IMR-90 (cell line): ENCODE measurements at regions not wholly inside any gene's neighbourhood (a gene's known extent, or its start where the extent isn't known, plus 50 kb on each side); places are given as distances from the start of the nearest gene placed in this dataset.

ENCODE experiments used
- ATAC-seq: fragments of 200-7000 bp; cut with Tn5 transposase; 2 replicates; pipeline ENCODE4 v1.9.1; 2020; ENCODE audit warnings: low read depth, mild to moderate bottlenecking, moderate library complexity
- BruUV-seq: library from RNA; stranded (reverse); fragments of 400-500 nt; replicated peaks from 2 replicates; lab custom pipeline; 2021; lab: Mats Ljungman, UMichigan
- CTCF ChIA-PET: fragments of 300-600 bp; formaldehyde crosslinking; extraction: SDS; loops from one replicate; lab custom pipeline; 2021; ENCODE audit warnings: antibody characterized with exemption; lab: Yijun Ruan, JAX
- POLR2A ChIA-PET: fragments of 300-600 bp; sonication (Branson Sonifier 250); formaldehyde crosslinking; loops from one replicate; lab custom pipeline; 2022; ENCODE audit warnings: antibody characterized with exemption; ENCODE audit not compliant: unreplicated experiment; lab: Charles Lee
- DNase-seq: peaks from one replicate; pipeline ENCODE4 v3.0.0; 2013
- H2AFZ ChIP-seq: replicated peaks from 2 replicates; pipeline ENCODE3; 2013; ENCODE audit warnings: low read length, mild to moderate bottlenecking; ENCODE audit not compliant: poor library complexity
- H2AK5ac ChIP-seq: 2 replicates; pipeline ENCODE4 v1.6.1; 2013; ENCODE audit warnings: low read depth, low read length, inconsistent platforms
- H2AK9ac ChIP-seq: replicated peaks from 2 replicates; pipeline ENCODE3; 2013; ENCODE audit warnings: mild to moderate bottlenecking, low read depth, low read length, moderate library complexity; ENCODE audit not compliant: poor library complexity
- H2BK120ac ChIP-seq: 2 replicates; pipeline ENCODE4 v1.6.1; 2013; ENCODE audit warnings: low read depth, low read length, inconsistent platforms
- H2BK15ac ChIP-seq: 3 replicates; pipeline ENCODE4 v1.6.1; 2013; ENCODE audit warnings: low read depth, low read length, inconsistent platforms
- H2BK20ac ChIP-seq: 2 replicates; pipeline ENCODE4 v1.6.1; 2013; ENCODE audit warnings: low read depth, mild to moderate bottlenecking, inconsistent platforms, low read length, moderate library complexity
- H2BK5ac ChIP-seq: 2 replicates; pipeline ENCODE4 v1.6.1; 2013; ENCODE audit warnings: mild to moderate bottlenecking, low read depth, low read length, inconsistent platforms; ENCODE audit not compliant: poor library complexity, severe bottlenecking
- H3K14ac ChIP-seq: replicated peaks from 2 replicates; pipeline ENCODE4 v1.6.1; 2013; ENCODE audit warnings: low read depth, low read length, inconsistent platforms
- H3K18ac ChIP-seq: 2 replicates; pipeline ENCODE4 v1.6.1; 2013; ENCODE audit warnings: low read depth, low read length, control low read depth
- H3K23ac ChIP-seq: 2 replicates; pipeline ENCODE4 v1.6.1; 2013; ENCODE audit warnings: low read depth, low read length, inconsistent platforms
- H3K27ac ChIP-seq: 2 replicates; pipeline ENCODE4 v1.5.1; 2013; ENCODE audit warnings: mild to moderate bottlenecking, control low read depth, low read length; ENCODE audit not compliant: insufficient read depth
- H3K27me3 ChIP-seq: 2 replicates; pipeline ENCODE4 v1.6.1; 2013; ENCODE audit warnings: low read length; ENCODE audit not compliant: control insufficient read depth, insufficient read depth
- H3K36me3 ChIP-seq: 2 replicates; pipeline ENCODE4 v1.6.1; 2013; ENCODE audit warnings: low read length, mixed read lengths; ENCODE audit not compliant: control insufficient read depth, insufficient read depth
- H3K4ac ChIP-seq: 2 replicates; pipeline ENCODE4 v1.6.1; 2013; ENCODE audit warnings: low read depth, low read length, inconsistent platforms
- H3K4me1 ChIP-seq: 2 replicates; pipeline ENCODE4 v1.6.1; 2013; ENCODE audit warnings: low read length, mixed read lengths; ENCODE audit not compliant: control insufficient read depth, insufficient read depth
- H3K4me2 ChIP-seq: 2 replicates; pipeline ENCODE4 v1.6.1; 2013; ENCODE audit warnings: low read depth, mild to moderate bottlenecking, control low read depth, low read length, moderate library complexity
- H3K4me3 ChIP-seq: 2 replicates; pipeline ENCODE4 v1.5.1; 2013; ENCODE audit warnings: low read depth, mild to moderate bottlenecking, control low read depth, low read length, moderate library complexity; ENCODE audit not compliant: insufficient read depth
- H3K56ac ChIP-seq: 2 replicates; pipeline ENCODE4 v1.6.1; 2013; ENCODE audit warnings: low read length, inconsistent platforms; ENCODE audit not compliant: insufficient read depth; ENCODE audit errors: extremely low read depth
- H3K79me1 ChIP-seq, 2 experiments: 2 replicates each; pipeline ENCODE4 v1.6.1; 2013; ENCODE audit warnings: low read length in 2 of 2, inconsistent platforms in 1 of 2, low read depth in 1 of 2
- H3K9ac ChIP-seq: 2 replicates; pipeline ENCODE4 v1.6.1; 2013; ENCODE audit warnings: low read depth, low read length, control low read depth
- H3K9me1 ChIP-seq: 2 replicates; pipeline ENCODE4 v1.6.1; 2013; ENCODE audit warnings: low read length, inconsistent platforms; ENCODE audit not compliant: insufficient read depth
- H3K9me3 ChIP-seq: 2 replicates; pipeline ENCODE4 v1.6.1; 2013; ENCODE audit warnings: low read length; ENCODE audit not compliant: control insufficient read depth, insufficient read depth
- H4K20me1 ChIP-seq: 2 replicates; pipeline ENCODE4 v1.6.1; 2013; ENCODE audit warnings: low read length, inconsistent platforms; ENCODE audit not compliant: insufficient read depth
- H4K5ac ChIP-seq: 2 replicates; pipeline ENCODE4 v1.6.1; 2013; ENCODE audit warnings: mild to moderate bottlenecking, low read depth, low read length, control low read depth
- H4K8ac ChIP-seq, 2 experiments: 2 replicates each; pipeline ENCODE4 v1.6.1; 2013; ENCODE audit warnings: low read depth in 2 of 2, low read length in 2 of 2, control low read depth in 1 of 2, inconsistent platforms in 1 of 2
- H4K91ac ChIP-seq: 2 replicates; pipeline ENCODE4 v1.6.1; 2013; ENCODE audit warnings: low read depth, low read length, inconsistent platforms; ENCODE audit not compliant: insufficient read depth
- BHLHE40 ChIP-seq: fragments of 150-350 bp; IDR thresholded peaks from 2 replicates; pipeline ENCODE4 v1.6.1; 2016; ENCODE audit warnings: mild to moderate bottlenecking, low read depth, low read length
- CEBPB ChIP-seq: IDR thresholded peaks from 2 replicates; pipeline ENCODE4 v1.6.1; 2012; ENCODE audit warnings: low read depth, low read length, improper control_type of control experiment
- CHD1 ChIP-seq: IDR thresholded peaks from 2 replicates; pipeline ENCODE4 v1.6.1; 2012; ENCODE audit warnings: low read depth, low read length, improper control_type of control experiment
- FOS ChIP-seq: fragments of 150-350 bp; IDR thresholded peaks from 2 replicates; pipeline ENCODE4 v1.6.1; 2016; ENCODE audit warnings: low read depth, low read length
- MAFK ChIP-seq: IDR thresholded peaks from 2 replicates; pipeline ENCODE4 v1.6.1; 2012; ENCODE audit warnings: low read depth, low read length, improper control_type of control experiment
- MAZ ChIP-seq: IDR thresholded peaks from 2 replicates; pipeline ENCODE4 v1.6.1; 2012; ENCODE audit warnings: low read depth, mild to moderate bottlenecking, low read length, improper control_type of control experiment, moderate library complexity, borderline replicate concordance
- MXI1 ChIP-seq: IDR thresholded peaks from 2 replicates; pipeline ENCODE4 v1.6.1; 2012; ENCODE audit warnings: low read depth, mild to moderate bottlenecking, low read length, moderate library complexity, borderline replicate concordance
- NFE2L2 ChIP-seq: fragments of 150-350 bp; IDR thresholded peaks from 2 replicates; pipeline ENCODE4 v1.6.1; 2016; ENCODE audit warnings: low read depth, mild to moderate bottlenecking, low read length
- POLR2A ChIP-seq: IDR thresholded peaks from 2 replicates; pipeline ENCODE4 v1.6.1; 2012; ENCODE audit warnings: mild to moderate bottlenecking, low read depth, low read length
- RAD21 ChIP-seq: IDR thresholded peaks from 2 replicates; pipeline ENCODE4 v1.6.1; 2012; ENCODE audit warnings: low read length, improper control_type of control experiment
- RCOR1 ChIP-seq: IDR thresholded peaks from 2 replicates; pipeline ENCODE4 v1.6.1; 2012; ENCODE audit warnings: mild to moderate bottlenecking, low read length, improper control_type of control experiment; ENCODE audit not compliant: insufficient replicate concordance
- RFX5 ChIP-seq: IDR thresholded peaks from 2 replicates; pipeline ENCODE4 v1.8.0; 2012; ENCODE audit warnings: low read depth, mild to moderate bottlenecking, low read length, moderate library complexity
- SMC3 ChIP-seq: fragments of 150-350 bp; IDR thresholded peaks from 2 replicates; pipeline ENCODE4 v1.6.1; 2016; ENCODE audit warnings: low read depth, mild to moderate bottlenecking, antibody characterized with exemption, low read length, moderate library complexity
- WGBS, 2 experiments: methylation state at CpG; one replicate each; pipeline versions ENCODE4 v1.1.5 to v1.1.7; 2013; ENCODE audit warnings: missing lambda C conversion rate in 2 of 2; ENCODE audit not compliant: insufficient read length in 1 of 2; ENCODE audit errors: extremely low coverage in 2 of 2; 5-methylcytosine and 5-hydroxymethylcytosine counted together
- dilution Hi-C: fragments of 300-500 bp; cut with HindIII; formaldehyde crosslinking; loops from one replicate; pipeline ENCODE4 v1.14.3; 2018; ENCODE audit warnings: low sequenced_read_pairs; ENCODE audit not compliant: unreplicated experiment
- in situ Hi-C: fragments of 300-500 bp; cut with MboI; formaldehyde crosslinking; loops from 3 replicates; pipeline ENCODE4 v1.14.3; 2019; ENCODE audit warnings: low sequenced_read_pairs, inconsistent platforms, mixed read lengths
- intact Hi-C: fragments of 100-400 bp; cut with micrococcal nuclease; formaldehyde crosslinking; loops from 2 replicates; pipeline ENCODE4 v1.10.0; 2022
- TF ChIP-seq, protein P1 (sequence below): conservative IDR thresholded peaks from 2 replicates; pipeline ENCODE4 v1.5.1; 2012; ENCODE audit warnings: mild to moderate bottlenecking, low read depth, low read length, improper control_type of control experiment
- TF ChIP-seq, protein P2 (sequence below): fragments of 150-350 bp; IDR thresholded peaks from 2 replicates; pipeline ENCODE4 v1.6.1; 2016; ENCODE audit warnings: low read depth, mild to moderate bottlenecking, low read length, moderate library complexity, borderline replicate concordance
- TF ChIP-seq, protein P3 (sequence below): fragments of 150-350 bp; IDR thresholded peaks from 2 replicates; pipeline ENCODE4 v1.6.1; 2017; ENCODE audit warnings: mild to moderate bottlenecking, antibody characterized with exemption, low read length, low read depth

DNA sequence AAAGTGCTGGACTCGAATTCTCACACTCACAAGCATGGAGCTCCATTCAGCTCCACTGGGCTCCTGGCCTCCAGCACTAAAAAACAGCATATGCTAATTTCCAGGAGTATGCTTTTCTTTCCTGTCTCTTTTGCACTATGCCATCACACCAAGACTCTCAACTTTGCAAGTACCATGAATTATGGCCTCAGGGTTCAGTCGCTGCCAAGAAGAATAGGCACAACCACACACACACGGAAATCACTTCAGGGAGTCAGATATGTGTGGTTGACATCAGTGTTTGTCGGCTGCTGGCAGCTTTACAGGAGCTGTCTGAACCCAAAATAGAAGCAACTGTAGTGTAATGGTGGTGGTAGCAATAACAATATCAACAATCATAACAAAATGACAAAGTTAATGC lies 305.0 kb upstream of the SLCO3A1 start:
- H3K4me3 ChIP-seq: no peak overlapping the region
- H3K36me3 ChIP-seq: no peaks in the 10 kb centered on the region
- H3K9ac ChIP-seq: no peak overlapping the region
- no peak overlapping the region for H2BK20ac ChIP-seq
- DNase-seq: peak; percentile 11
- ChIA-PET POLR2A (no interaction called here), CTCF (no interaction called here)
- no peak for TF ChIP-seq CHD1
- no peak for TF ChIP-seq RAD21
- TF ChIP-seq MAFK: no peak
- TF ChIP-seq POLR2A: no peak
- TF ChIP-seq, protein P1, sequence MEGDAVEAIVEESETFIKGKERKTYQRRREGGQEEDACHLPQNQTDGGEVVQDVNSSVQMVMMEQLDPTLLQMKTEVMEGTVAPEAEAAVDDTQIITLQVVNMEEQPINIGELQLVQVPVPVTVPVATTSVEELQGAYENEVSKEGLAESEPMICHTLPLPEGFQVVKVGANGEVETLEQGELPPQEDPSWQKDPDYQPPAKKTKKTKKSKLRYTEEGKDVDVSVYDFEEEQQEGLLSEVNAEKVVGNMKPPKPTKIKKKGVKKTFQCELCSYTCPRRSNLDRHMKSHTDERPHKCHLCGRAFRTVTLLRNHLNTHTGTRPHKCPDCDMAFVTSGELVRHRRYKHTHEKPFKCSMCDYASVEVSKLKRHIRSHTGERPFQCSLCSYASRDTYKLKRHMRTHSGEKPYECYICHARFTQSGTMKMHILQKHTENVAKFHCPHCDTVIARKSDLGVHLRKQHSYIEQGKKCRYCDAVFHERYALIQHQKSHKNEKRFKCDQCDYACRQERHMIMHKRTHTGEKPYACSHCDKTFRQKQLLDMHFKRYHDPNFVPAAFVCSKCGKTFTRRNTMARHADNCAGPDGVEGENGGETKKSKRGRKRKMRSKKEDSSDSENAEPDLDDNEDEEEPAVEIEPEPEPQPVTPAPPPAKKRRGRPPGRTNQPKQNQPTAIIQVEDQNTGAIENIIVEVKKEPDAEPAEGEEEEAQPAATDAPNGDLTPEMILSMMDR: no peak
- TF ChIP-seq, protein P2, sequence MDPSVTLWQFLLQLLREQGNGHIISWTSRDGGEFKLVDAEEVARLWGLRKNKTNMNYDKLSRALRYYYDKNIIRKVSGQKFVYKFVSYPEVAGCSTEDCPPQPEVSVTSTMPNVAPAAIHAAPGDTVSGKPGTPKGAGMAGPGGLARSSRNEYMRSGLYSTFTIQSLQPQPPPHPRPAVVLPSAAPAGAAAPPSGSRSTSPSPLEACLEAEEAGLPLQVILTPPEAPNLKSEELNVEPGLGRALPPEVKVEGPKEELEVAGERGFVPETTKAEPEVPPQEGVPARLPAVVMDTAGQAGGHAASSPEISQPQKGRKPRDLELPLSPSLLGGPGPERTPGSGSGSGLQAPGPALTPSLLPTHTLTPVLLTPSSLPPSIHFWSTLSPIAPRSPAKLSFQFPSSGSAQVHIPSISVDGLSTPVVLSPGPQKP: no peak
- no peak for TF ChIP-seq BHLHE40
- TF ChIP-seq SMC3: no peak
- TF ChIP-seq NFE2L2: no peak
- TF ChIP-seq, protein P3, sequence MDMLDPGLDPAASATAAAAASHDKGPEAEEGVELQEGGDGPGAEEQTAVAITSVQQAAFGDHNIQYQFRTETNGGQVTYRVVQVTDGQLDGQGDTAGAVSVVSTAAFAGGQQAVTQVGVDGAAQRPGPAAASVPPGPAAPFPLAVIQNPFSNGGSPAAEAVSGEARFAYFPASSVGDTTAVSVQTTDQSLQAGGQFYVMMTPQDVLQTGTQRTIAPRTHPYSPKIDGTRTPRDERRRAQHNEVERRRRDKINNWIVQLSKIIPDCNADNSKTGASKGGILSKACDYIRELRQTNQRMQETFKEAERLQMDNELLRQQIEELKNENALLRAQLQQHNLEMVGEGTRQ: no peak
- no peak for TF ChIP-seq FOS
- no peak for TF ChIP-seq RCOR1
- TF ChIP-seq MXI1: no peak
- TF ChIP-seq MAZ: no peak
- no peak for TF ChIP-seq RFX5
- no peak for TF ChIP-seq CEBPB
- intact Hi-C loops: no loop called here
- no peaks in the 10 kb centered on the region for H3K9me1 ChIP-seq
- H4K8ac ChIP-seq: no peak overlapping the region
- in situ Hi-C loops: no loop called here
- no peak overlapping the region for H4K91ac ChIP-seq
- H2AK5ac ChIP-seq: no peak overlapping the region
- H3K4me2 ChIP-seq: no peak overlapping the region
- no peaks in the 10 kb centered on the region for H3K4me1 ChIP-seq
- H3K23ac ChIP-seq: no peak overlapping the region
- no peak overlapping the region for H3K18ac ChIP-seq
- H2AK9ac ChIP-seq: no peak overlapping the region
- H3K56ac ChIP-seq: no peak overlapping the region
- no peaks in the 10 kb centered on the region for H3K9me3 ChIP-seq
- H3K14ac ChIP-seq: no peak overlapping the region
- no peaks in the 10 kb centered on the region for H4K20me1 ChIP-seq
- no peak overlapping the region for H2BK15ac ChIP-seq
- no CpG with 5 or more reads among the region's 4 CpGs for WGBS, 2 experiments
- H3K79me1 ChIP-seq: no peaks in the 10 kb centered on the region
- dilution Hi-C loops: no loop called here
- H3K27ac ChIP-seq: no peak overlapping the region
- H4K5ac ChIP-seq: no peak overlapping the region
- no TSS peak for BruUV-seq
- no peak overlapping the region for H3K4ac ChIP-seq
- no peak overlapping the region for H2BK120ac ChIP-seq
- no peaks in the 10 kb centered on the region for H3K27me3 ChIP-seq
- H2AFZ ChIP-seq: no peak overlapping the region
- no peak overlapping the region for H2BK5ac ChIP-seq
- no peak for ATAC-seq
